IMR-90 (cell line): ENCODE measurements at regions not wholly inside any gene's neighbourhood (a gene's known extent, or its start where the extent isn't known, plus 50 kb on each side); places are given as distances from the start of the nearest gene placed in this dataset.
"Not testable (repeated sequence)": the region's sequence is repeated elsewhere in the genome, so short reads cannot be mapped to it uniquely, and the experiment has no call there.

Source experiments
- ATAC-seq: fragments of 200-7000 bp; cut with Tn5 transposase; 2 replicates; pipeline ENCODE4 v1.9.1; 2020; ENCODE audit warnings: low read depth, mild to moderate bottlenecking, moderate library complexity
- BruUV-seq: library from RNA; stranded (reverse); fragments of 400-500 nt; replicated peaks from 2 replicates; lab custom pipeline; 2021; lab: Mats Ljungman, UMichigan
- CTCF ChIA-PET: fragments of 300-600 bp; formaldehyde crosslinking; extraction: SDS; loops from one replicate; lab custom pipeline; 2021; ENCODE audit warnings: antibody characterized with exemption; lab: Yijun Ruan, JAX
- POLR2A ChIA-PET: fragments of 300-600 bp; sonication (Branson Sonifier 250); formaldehyde crosslinking; loops from one replicate; lab custom pipeline; 2022; ENCODE audit warnings: antibody characterized with exemption; ENCODE audit not compliant: unreplicated experiment; lab: Charles Lee
- DNase-seq: peaks from one replicate; pipeline ENCODE4 v3.0.0; 2013
- H2AFZ ChIP-seq: replicated peaks from 2 replicates; pipeline ENCODE3; 2013; ENCODE audit warnings: low read length, mild to moderate bottlenecking; ENCODE audit not compliant: poor library complexity
- H2AK5ac ChIP-seq: 2 replicates; pipeline ENCODE4 v1.6.1; 2013; ENCODE audit warnings: low read depth, low read length, inconsistent platforms
- H2AK9ac ChIP-seq: replicated peaks from 2 replicates; pipeline ENCODE3; 2013; ENCODE audit warnings: mild to moderate bottlenecking, low read depth, low read length, moderate library complexity; ENCODE audit not compliant: poor library complexity
- H2BK120ac ChIP-seq: 2 replicates; pipeline ENCODE4 v1.6.1; 2013; ENCODE audit warnings: low read depth, low read length, inconsistent platforms
- H2BK15ac ChIP-seq: 3 replicates; pipeline ENCODE4 v1.6.1; 2013; ENCODE audit warnings: low read depth, low read length, inconsistent platforms
- H2BK20ac ChIP-seq: 2 replicates; pipeline ENCODE4 v1.6.1; 2013; ENCODE audit warnings: low read depth, mild to moderate bottlenecking, inconsistent platforms, low read length, moderate library complexity
- H2BK5ac ChIP-seq: 2 replicates; pipeline ENCODE4 v1.6.1; 2013; ENCODE audit warnings: mild to moderate bottlenecking, low read depth, low read length, inconsistent platforms; ENCODE audit not compliant: poor library complexity, severe bottlenecking
- H3K14ac ChIP-seq: replicated peaks from 2 replicates; pipeline ENCODE4 v1.6.1; 2013; ENCODE audit warnings: low read depth, low read length, inconsistent platforms
- H3K18ac ChIP-seq: 2 replicates; pipeline ENCODE4 v1.6.1; 2013; ENCODE audit warnings: low read depth, low read length, control low read depth
- H3K23ac ChIP-seq: 2 replicates; pipeline ENCODE4 v1.6.1; 2013; ENCODE audit warnings: low read depth, low read length, inconsistent platforms
- H3K27ac ChIP-seq: 2 replicates; pipeline ENCODE4 v1.5.1; 2013; ENCODE audit warnings: mild to moderate bottlenecking, control low read depth, low read length; ENCODE audit not compliant: insufficient read depth
- H3K27me3 ChIP-seq: 2 replicates; pipeline ENCODE4 v1.6.1; 2013; ENCODE audit warnings: low read length; ENCODE audit not compliant: control insufficient read depth, insufficient read depth
- H3K36me3 ChIP-seq: 2 replicates; pipeline ENCODE4 v1.6.1; 2013; ENCODE audit warnings: low read length, mixed read lengths; ENCODE audit not compliant: control insufficient read depth, insufficient read depth
- H3K4ac ChIP-seq: 2 replicates; pipeline ENCODE4 v1.6.1; 2013; ENCODE audit warnings: low read depth, low read length, inconsistent platforms
- H3K4me1 ChIP-seq: 2 replicates; pipeline ENCODE4 v1.6.1; 2013; ENCODE audit warnings: low read length, mixed read lengths; ENCODE audit not compliant: control insufficient read depth, insufficient read depth
- H3K4me2 ChIP-seq: 2 replicates; pipeline ENCODE4 v1.6.1; 2013; ENCODE audit warnings: low read depth, mild to moderate bottlenecking, control low read depth, low read length, moderate library complexity
- H3K4me3 ChIP-seq: 2 replicates; pipeline ENCODE4 v1.5.1; 2013; ENCODE audit warnings: low read depth, mild to moderate bottlenecking, control low read depth, low read length, moderate library complexity; ENCODE audit not compliant: insufficient read depth
- H3K56ac ChIP-seq: 2 replicates; pipeline ENCODE4 v1.6.1; 2013; ENCODE audit warnings: low read length, inconsistent platforms; ENCODE audit not compliant: insufficient read depth; ENCODE audit errors: extremely low read depth
- H3K79me1 ChIP-seq, 2 experiments: 2 replicates each; pipeline ENCODE4 v1.6.1; 2013; ENCODE audit warnings: low read length in 2 of 2, inconsistent platforms in 1 of 2, low read depth in 1 of 2
- H3K9ac ChIP-seq: 2 replicates; pipeline ENCODE4 v1.6.1; 2013; ENCODE audit warnings: low read depth, low read length, control low read depth
- H3K9me1 ChIP-seq: 2 replicates; pipeline ENCODE4 v1.6.1; 2013; ENCODE audit warnings: low read length, inconsistent platforms; ENCODE audit not compliant: insufficient read depth
- H3K9me3 ChIP-seq: 2 replicates; pipeline ENCODE4 v1.6.1; 2013; ENCODE audit warnings: low read length; ENCODE audit not compliant: control insufficient read depth, insufficient read depth
- H4K20me1 ChIP-seq: 2 replicates; pipeline ENCODE4 v1.6.1; 2013; ENCODE audit warnings: low read length, inconsistent platforms; ENCODE audit not compliant: insufficient read depth
- H4K5ac ChIP-seq: 2 replicates; pipeline ENCODE4 v1.6.1; 2013; ENCODE audit warnings: mild to moderate bottlenecking, low read depth, low read length, control low read depth
- H4K8ac ChIP-seq, 2 experiments: 2 replicates each; pipeline ENCODE4 v1.6.1; 2013; ENCODE audit warnings: low read depth in 2 of 2, low read length in 2 of 2, control low read depth in 1 of 2, inconsistent platforms in 1 of 2
- H4K91ac ChIP-seq: 2 replicates; pipeline ENCODE4 v1.6.1; 2013; ENCODE audit warnings: low read depth, low read length, inconsistent platforms; ENCODE audit not compliant: insufficient read depth
- WGBS, 2 experiments: methylation state at CpG; one replicate each; pipeline versions ENCODE4 v1.1.5 to v1.1.7; 2013; ENCODE audit warnings: missing lambda C conversion rate in 2 of 2; ENCODE audit not compliant: insufficient read length in 1 of 2; ENCODE audit errors: extremely low coverage in 2 of 2; 5-methylcytosine and 5-hydroxymethylcytosine counted together
- dilution Hi-C: fragments of 300-500 bp; cut with HindIII; formaldehyde crosslinking; loops from one replicate; pipeline ENCODE4 v1.14.3; 2018; ENCODE audit warnings: low sequenced_read_pairs; ENCODE audit not compliant: unreplicated experiment
- in situ Hi-C: fragments of 300-500 bp; cut with MboI; formaldehyde crosslinking; loops from 3 replicates; pipeline ENCODE4 v1.14.3; 2019; ENCODE audit warnings: low sequenced_read_pairs, inconsistent platforms, mixed read lengths
- intact Hi-C: fragments of 100-400 bp; cut with micrococcal nuclease; formaldehyde crosslinking; loops from 2 replicates; pipeline ENCODE4 v1.10.0; 2022

- BruUV-seq, intact Hi-C loops, in situ Hi-C loops: not testable (repeated sequence)
Observed at GRCh38 chr4:3596957-3597733, 64.9 kb upstream of the LRPAP1 start.

DNA sequence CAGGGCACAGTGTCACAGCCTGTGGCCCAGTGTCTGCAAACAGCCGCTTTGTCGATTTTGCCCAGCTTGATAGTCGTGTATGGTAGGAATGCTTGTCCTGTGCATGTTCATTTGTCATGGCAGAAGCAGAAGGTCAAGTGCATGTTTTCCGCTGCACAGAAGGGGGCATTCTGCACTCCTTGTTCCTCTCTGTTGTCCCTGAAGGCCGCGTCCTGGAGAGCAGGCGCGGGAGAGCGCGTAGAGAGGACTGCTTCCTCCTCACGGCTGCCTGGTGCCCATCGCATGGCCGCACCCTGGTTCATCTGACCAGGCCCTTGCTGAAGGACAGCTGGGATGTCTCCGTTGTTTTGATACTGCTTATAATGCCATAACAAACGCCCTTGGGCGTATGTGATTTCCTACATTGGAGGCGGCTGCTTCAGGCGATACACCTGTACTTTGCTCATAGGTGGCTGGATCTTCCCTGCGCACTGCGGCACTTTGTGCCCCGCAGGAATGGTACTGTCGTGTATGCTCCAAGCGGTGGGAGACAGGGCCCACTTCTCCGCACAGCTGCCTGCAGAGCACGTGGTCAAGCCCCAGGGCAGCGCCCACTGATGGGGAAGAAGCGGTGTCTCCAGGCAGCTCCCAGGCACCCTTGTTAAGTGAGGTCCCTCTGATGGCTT lies 63.5 kb upstream of the LRPAP1 start:
- H3K9me1 ChIP-seq, H3K14ac ChIP-seq, intact Hi-C loops, H2BK20ac ChIP-seq, H2BK120ac ChIP-seq, POLR2A ChIA-PET, H4K5ac ChIP-seq, H2BK15ac ChIP-seq, DNase-seq, H3K4me3 ChIP-seq, H3K4ac ChIP-seq, H3K27me3 ChIP-seq, dilution Hi-C loops, H3K9ac ChIP-seq, H4K91ac ChIP-seq, BruUV-seq, ATAC-seq, CTCF ChIA-PET, H2AFZ ChIP-seq, H2AK5ac ChIP-seq, H2AK9ac ChIP-seq, H3K4me2 ChIP-seq, H3K56ac ChIP-seq, in situ Hi-C loops, H3K27ac ChIP-seq, H2BK5ac ChIP-seq, H3K18ac ChIP-seq, H4K8ac ChIP-seq, H3K36me3 ChIP-seq, H3K79me1 ChIP-seq, H4K20me1 ChIP-seq, H3K9me3 ChIP-seq, H3K23ac ChIP-seq, H3K4me1 ChIP-seq: not testable (repeated sequence)
- WGBS, 2 experiments: no CpG with 5 or more reads among the region's 27 CpGs

More at GRCh38 chr4:3596957-3597733, 64.9 kb upstream of the LRPAP1 start:
- POLR2A ChIA-PET, dilution Hi-C loops, H3K4me2 ChIP-seq, ATAC-seq, H3K9me3 ChIP-seq, H2AK5ac ChIP-seq, H3K23ac ChIP-seq, CTCF ChIA-PET, H3K9me1 ChIP-seq, H3K4me3 ChIP-seq, H3K18ac ChIP-seq, H3K4ac ChIP-seq, H2BK5ac ChIP-seq, H4K20me1 ChIP-seq, H4K5ac ChIP-seq, H2BK120ac ChIP-seq, H3K14ac ChIP-seq, H3K36me3 ChIP-seq, H3K56ac ChIP-seq, H2BK20ac ChIP-seq, H2AK9ac ChIP-seq, H4K8ac ChIP-seq, H3K79me1 ChIP-seq, H3K27me3 ChIP-seq, DNase-seq, H4K91ac ChIP-seq, H3K9ac ChIP-seq, H3K27ac ChIP-seq, H2AFZ ChIP-seq, H2BK15ac ChIP-seq, H3K4me1 ChIP-seq: not testable (repeated sequence)
- WGBS, 2 experiments: 57% methylated on average over 5 of the region's 23 CpGs; no CpG with 5 or more reads in 1 of the 2 experiments
